ENCODE measurements at regions not wholly inside any gene's neighbourhood (a gene's known extent, or its start where the extent isn't known, plus 50 kb on each side); places are given as distances from the start of the nearest gene placed in this dataset.

DNA sequence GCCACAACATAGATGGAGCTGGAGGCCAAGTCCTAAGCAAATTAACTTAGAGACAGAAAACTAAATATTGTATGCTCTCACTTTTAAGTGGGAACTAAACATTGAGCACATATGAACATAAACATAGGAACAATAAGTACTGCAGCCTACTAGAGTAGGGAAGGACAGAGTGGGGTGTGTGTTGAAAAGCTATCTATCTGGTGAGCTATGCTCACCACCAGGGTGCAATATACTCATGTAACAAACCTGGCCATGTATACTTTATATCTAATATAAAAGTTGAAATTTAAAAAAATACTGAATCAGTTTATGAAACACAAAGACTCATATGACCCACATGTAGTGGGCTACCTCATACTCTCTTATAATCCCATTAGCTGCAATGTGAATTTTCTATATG, 1305.0 kb downstream of the LRFN5 start:
- TF ChIP-seq POLR2A (IDR thresholded peaks at IDR 0.05; ENCODE audit: extremely low read depth, insufficient read length) (no peak), MYC (IDR thresholded peaks at IDR 0.05; ENCODE audit: low read depth, low read length) (no peak)
- TF ChIP-seq, protein P1, sequence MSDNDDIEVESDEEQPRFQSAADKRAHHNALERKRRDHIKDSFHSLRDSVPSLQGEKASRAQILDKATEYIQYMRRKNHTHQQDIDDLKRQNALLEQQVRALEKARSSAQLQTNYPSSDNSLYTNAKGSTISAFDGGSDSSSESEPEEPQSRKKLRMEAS (IDR thresholded peaks at IDR 0.05; ENCODE audit: low read depth, low read length), result no peak
- TF ChIP-seq, protein P2, sequence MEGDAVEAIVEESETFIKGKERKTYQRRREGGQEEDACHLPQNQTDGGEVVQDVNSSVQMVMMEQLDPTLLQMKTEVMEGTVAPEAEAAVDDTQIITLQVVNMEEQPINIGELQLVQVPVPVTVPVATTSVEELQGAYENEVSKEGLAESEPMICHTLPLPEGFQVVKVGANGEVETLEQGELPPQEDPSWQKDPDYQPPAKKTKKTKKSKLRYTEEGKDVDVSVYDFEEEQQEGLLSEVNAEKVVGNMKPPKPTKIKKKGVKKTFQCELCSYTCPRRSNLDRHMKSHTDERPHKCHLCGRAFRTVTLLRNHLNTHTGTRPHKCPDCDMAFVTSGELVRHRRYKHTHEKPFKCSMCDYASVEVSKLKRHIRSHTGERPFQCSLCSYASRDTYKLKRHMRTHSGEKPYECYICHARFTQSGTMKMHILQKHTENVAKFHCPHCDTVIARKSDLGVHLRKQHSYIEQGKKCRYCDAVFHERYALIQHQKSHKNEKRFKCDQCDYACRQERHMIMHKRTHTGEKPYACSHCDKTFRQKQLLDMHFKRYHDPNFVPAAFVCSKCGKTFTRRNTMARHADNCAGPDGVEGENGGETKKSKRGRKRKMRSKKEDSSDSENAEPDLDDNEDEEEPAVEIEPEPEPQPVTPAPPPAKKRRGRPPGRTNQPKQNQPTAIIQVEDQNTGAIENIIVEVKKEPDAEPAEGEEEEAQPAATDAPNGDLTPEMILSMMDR (IDR thresholded peaks at IDR 0.05; ENCODE audit: low read depth, low read length), result no peak
- no peak for DNase-seq (ENCODE audit: low read depth)
- H3K4me3 ChIP-seq (ENCODE audit: low read depth, low read length), result no peak overlapping the region

DNA sequence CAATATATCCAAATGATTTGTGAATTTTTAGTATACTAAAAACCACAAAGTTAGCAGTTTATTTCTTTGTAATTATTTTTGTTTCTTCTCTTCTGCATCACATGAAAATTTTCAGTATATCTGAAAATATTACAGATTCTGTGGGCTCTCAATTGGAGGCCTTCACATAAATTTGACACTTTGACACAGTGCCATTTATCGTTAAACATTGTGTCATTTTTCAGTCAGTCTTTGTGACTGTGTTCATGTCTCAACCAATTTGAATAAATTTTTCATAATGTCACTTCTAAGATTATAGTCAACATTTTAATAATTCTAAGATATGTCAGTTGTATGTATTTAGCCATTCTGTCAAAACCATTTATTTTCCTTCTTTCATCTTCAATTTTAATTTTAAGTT, 1303.0 kb downstream of the LRFN5 start:
- DNase-seq (ENCODE audit: low read depth), result no peak
- no peak overlapping the region for H3K4me3 ChIP-seq (ENCODE audit: low read depth, low read length)
- TF ChIP-seq, protein P2 (IDR thresholded peaks at IDR 0.05; ENCODE audit: low read depth, low read length), result no peak

DNA sequence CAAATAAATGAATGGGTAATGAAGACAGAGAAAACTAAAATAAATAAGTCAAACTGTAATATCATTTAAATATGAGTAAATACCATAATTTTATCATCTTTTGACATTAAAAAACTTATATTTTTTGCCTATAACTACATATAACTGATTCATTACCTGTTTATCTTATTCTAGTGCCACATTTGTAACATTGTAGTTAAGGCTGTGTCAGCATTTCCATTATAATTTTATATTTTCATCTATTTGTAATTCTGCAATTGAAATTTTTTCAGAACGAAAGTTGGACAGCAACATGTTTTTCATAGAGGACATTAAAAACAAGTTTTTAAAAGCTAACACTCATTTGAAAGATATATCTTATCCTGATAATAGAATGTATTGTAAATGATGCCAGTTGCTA, 1286.5 kb downstream of the LRFN5 start:
- H3K4me3 ChIP-seq (ENCODE audit: low read depth, low read length), result no peak overlapping the region
- DNase-seq (ENCODE audit: low read depth), result no peak
- TF ChIP-seq MYC (IDR thresholded peaks at IDR 0.05; ENCODE audit: low read depth, low read length), result no peak
- TF ChIP-seq, protein P2 (IDR thresholded peaks at IDR 0.05; ENCODE audit: low read depth, low read length), result no peak
- TF ChIP-seq POLR2A (IDR thresholded peaks at IDR 0.05; ENCODE audit: extremely low read depth, insufficient read length), result no peak
- TF ChIP-seq, protein P1 (IDR thresholded peaks at IDR 0.05; ENCODE audit: low read depth, low read length), result no peak

DNA sequence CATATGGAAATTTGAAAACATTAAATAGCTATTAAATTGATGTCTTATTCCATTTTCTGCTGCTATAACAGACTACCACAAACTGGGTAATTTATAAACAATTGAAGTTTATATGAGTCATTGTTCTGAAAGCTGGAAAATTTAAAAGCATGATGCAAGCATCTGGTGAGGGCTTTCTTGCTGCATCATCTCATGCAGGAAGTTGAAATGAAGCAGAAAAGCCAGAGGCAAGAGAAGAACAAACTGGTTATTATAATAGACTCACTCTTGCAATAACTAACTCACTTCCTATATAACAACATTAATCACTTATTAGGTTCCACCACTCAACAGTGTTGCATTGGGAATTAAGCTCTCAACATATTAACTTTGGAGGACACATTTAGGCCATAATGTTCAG, 1277.4 kb downstream of the LRFN5 start:
- DNase-seq (ENCODE audit: low read depth), result peak; percentile 50
- TF ChIP-seq, protein P2 (IDR thresholded peaks at IDR 0.05; ENCODE audit: low read depth, low read length), result no peak
- TF ChIP-seq POLR2A (IDR thresholded peaks at IDR 0.05; ENCODE audit: extremely low read depth, insufficient read length) (no peak), MYC (IDR thresholded peaks at IDR 0.05; ENCODE audit: low read depth, low read length) (no peak)
- TF ChIP-seq, protein P1 (IDR thresholded peaks at IDR 0.05; ENCODE audit: low read depth, low read length), result no peak
- no peak overlapping the region for H3K4me3 ChIP-seq (ENCODE audit: low read depth, low read length)

DNA sequence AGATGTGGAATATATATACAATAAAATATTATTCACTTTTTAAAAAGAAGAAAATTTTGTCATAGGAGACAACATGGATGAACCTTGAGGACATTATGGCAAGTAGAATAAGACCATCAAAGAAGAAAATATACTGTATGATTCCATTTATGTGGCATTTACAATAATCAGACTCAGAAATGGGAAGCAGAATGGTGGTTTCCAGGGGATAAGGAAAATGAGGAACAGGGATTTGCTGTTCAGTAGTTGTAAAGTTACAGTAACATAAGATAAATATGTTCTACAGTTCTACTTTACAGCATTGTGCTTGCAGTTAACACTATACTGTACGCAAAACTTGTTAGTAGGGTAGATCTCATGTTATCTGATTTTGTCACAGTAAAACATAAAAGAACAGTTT, 1271.0 kb downstream of the LRFN5 start:
- no peak overlapping the region for H3K4me3 ChIP-seq (ENCODE audit: low read depth, low read length)
- TF ChIP-seq POLR2A (IDR thresholded peaks at IDR 0.05; ENCODE audit: extremely low read depth, insufficient read length) (no peak), MYC (IDR thresholded peaks at IDR 0.05; ENCODE audit: low read depth, low read length) (no peak)
- TF ChIP-seq, protein P2 (IDR thresholded peaks at IDR 0.05; ENCODE audit: low read depth, low read length), result no peak
- TF ChIP-seq, protein P1 (IDR thresholded peaks at IDR 0.05; ENCODE audit: low read depth, low read length), result no peak

DNA sequence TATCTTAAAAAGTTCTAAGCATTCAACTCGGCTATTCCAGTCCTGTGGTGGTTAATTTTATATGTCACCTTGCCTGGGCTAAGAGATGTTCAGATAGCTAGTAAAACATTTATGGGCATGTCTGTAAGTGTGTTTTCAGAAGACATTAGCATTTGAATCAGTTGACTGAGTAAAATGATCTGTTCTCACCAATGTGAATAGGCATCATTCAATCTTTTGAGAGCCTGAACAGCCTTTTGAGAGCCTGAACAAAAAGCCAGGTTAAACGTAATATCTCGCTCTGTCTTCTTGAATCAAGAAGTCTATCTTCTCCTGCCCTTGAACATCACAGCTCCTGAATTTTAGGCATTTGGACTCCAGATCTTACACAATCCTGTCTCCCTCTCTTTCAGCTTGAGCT, 1266.1 kb downstream of the LRFN5 start:
- TF ChIP-seq MYC (IDR thresholded peaks at IDR 0.05; ENCODE audit: low read depth, low read length), result no peak
- TF ChIP-seq, protein P1 (IDR thresholded peaks at IDR 0.05; ENCODE audit: low read depth, low read length), result no peak
- TF ChIP-seq, protein P2 (IDR thresholded peaks at IDR 0.05; ENCODE audit: low read depth, low read length), result no peak
- no peak for DNase-seq (ENCODE audit: low read depth)
- no peak overlapping the region for H3K4me3 ChIP-seq (ENCODE audit: low read depth, low read length)

More for the DNA sequence above, 1271.0 kb downstream of the LRFN5 start:
- DNase-seq (ENCODE audit: low read depth), result no peak

Data from NB4 (cell line).